GM23248 (cell line): ENCODE measurements at regions not wholly inside any gene's neighbourhood (a gene's known extent, or its start where the extent isn't known, plus 50 kb on each side); places are given as distances from the start of the nearest gene placed in this dataset.

Source experiments
- EZH2 ChIP-seq: fragments of 200-600 bp; sonication (generic); IDR thresholded peaks from 2 replicates; pipeline ENCODE4 v1.6.1; 2018; ENCODE audit warnings: antibody characterized with exemption, mild to moderate bottlenecking; ENCODE audit not compliant: insufficient read depth, poor library complexity, severe bottlenecking
- EZH2phosphoT487 ChIP-seq: fragments of 200-600 bp; sonication (generic); IDR thresholded peaks from 2 replicates; pipeline ENCODE4 v1.6.1; 2018; ENCODE audit warnings: antibody characterized with exemption, moderate library complexity, mild to moderate bottlenecking, low read depth; ENCODE audit not compliant: insufficient read depth

- TF ChIP-seq EZH2, result no peak
- no peak for TF ChIP-seq EZH2phosphoT487
Observed at GRCh38 chr3:14301558-14301957, 100.8 kb upstream of the SLC6A6 start.
